Naive thymus-derived CD4-positive, alpha-beta T cell (primary cell): ENCODE measurements at regions not wholly inside any gene's neighbourhood (a gene's known extent, or its start where the extent isn't known, plus 50 kb on each side); places are given as distances from the start of the nearest gene placed in this dataset.

Experiments
- ATAC-seq: fragments of 150-1000 bp; cut with Tn5 transposase; 2 replicates; pipeline ENCODE4 v1.10.0; 2021; ENCODE audit warnings: mild to moderate bottlenecking, moderate library complexity
- CTCF ChIA-PET: fragments of 350-600 bp; sonication (Branson Sonifier 250); formaldehyde crosslinking; loops from one replicate; lab custom pipeline; 2021; ENCODE audit warnings: antibody characterized with exemption; lab: Charles Lee
- POLR2A ChIA-PET: fragments of 350-600 bp; sonication (Branson Sonifier 250); formaldehyde crosslinking; loops from one replicate; lab custom pipeline; 2021; ENCODE audit warnings: antibody characterized with exemption, inconsistent platforms; lab: Charles Lee
- DNase-seq, 9 donors: peaks; one replicate each; pipeline versions ENCODE4 v3.0.0 to v3.0.0-alpha.2; 2020 to 2022; ENCODE audit warnings: mixed read lengths in 1 of 9
- H3K27ac ChIP-seq: one replicate; pipeline ENCODE4 v1.7.0; 2013; ENCODE audit warnings: mild to moderate bottlenecking, low read depth, low read length, moderate library complexity
- H3K27me3 ChIP-seq, 2 donors: one replicate each; pipeline ENCODE4 v1.7.0; 2013; ENCODE audit warnings: low read length in 2 of 2, mild to moderate bottlenecking in 2 of 2, moderate library complexity in 2 of 2; ENCODE audit not compliant: control insufficient read depth in 2 of 2, insufficient read depth in 2 of 2
- H3K36me3 ChIP-seq, 3 experiments: 1 replicate in 2 of 3; 2 replicates in 1 of 3; pipeline ENCODE4 v1.7.0; 2013; ENCODE audit warnings: low read length in 3 of 3, mild to moderate bottlenecking in 3 of 3, moderate library complexity in 1 of 3; ENCODE audit not compliant: insufficient read depth in 3 of 3, control insufficient read depth in 2 of 3
- H3K4me1 ChIP-seq, 2 donors: one replicate each; pipeline ENCODE4 v1.7.0; 2013; ENCODE audit warnings: low read length in 2 of 2, mild to moderate bottlenecking in 2 of 2, moderate library complexity in 1 of 2; ENCODE audit not compliant: control insufficient read depth in 2 of 2, insufficient read depth in 2 of 2
- H3K4me3 ChIP-seq: 2 replicates; pipeline ENCODE4 v1.7.0; 2013; ENCODE audit warnings: mild to moderate bottlenecking, low read length
- H3K9me3 ChIP-seq, 3 experiments: 1 replicate in 2 of 3; 2 replicates in 1 of 3; pipeline ENCODE4 v1.7.0; 2013; ENCODE audit warnings: low read length in 3 of 3; ENCODE audit not compliant: control insufficient read depth in 2 of 3
- H3K27ac Mint-ChIP-seq, 9 donors: one replicate each; pipeline ENCODE4 v1.8.0; 2020 to 2022; ENCODE audit warnings: mixed read lengths in 9 of 9, mild to moderate bottlenecking in 8 of 9, moderate library complexity in 5 of 9, inconsistent platforms in 2 of 9
- H3K27me3 Mint-ChIP-seq, 5 donors: one replicate each; pipeline ENCODE4 v1.8.0; 2021 to 2022; ENCODE audit warnings: mixed read lengths in 5 of 5, mild to moderate bottlenecking in 1 of 5
- H3K36me3 Mint-ChIP-seq, 5 donors: one replicate each; pipeline ENCODE4 v1.8.0; 2020 to 2022; ENCODE audit warnings: mixed read lengths in 5 of 5, mild to moderate bottlenecking in 3 of 5, inconsistent platforms in 1 of 5
- H3K4me1 Mint-ChIP-seq, 7 donors: one replicate each; pipeline ENCODE4 v1.8.0; 2020 to 2022; ENCODE audit warnings: mixed read lengths in 7 of 7, mild to moderate bottlenecking in 3 of 7, inconsistent platforms in 1 of 7
- H3K4me3 Mint-ChIP-seq, 10 donors: one replicate each; pipeline ENCODE4 v1.8.0; 2020 to 2022; ENCODE audit warnings: mild to moderate bottlenecking in 10 of 10, mixed read lengths in 10 of 10, moderate library complexity in 6 of 10, inconsistent platforms in 2 of 10
- H3K9me3 Mint-ChIP-seq, 11 donors: one replicate each; pipeline ENCODE4 v1.8.0; 2020 to 2022; ENCODE audit warnings: mixed read lengths in 11 of 11, mild to moderate bottlenecking in 4 of 11, inconsistent platforms in 1 of 11, moderate library complexity in 1 of 11
- intact Hi-C, 2 donors: fragments of 100-400 bp; cut with micrococcal nuclease; formaldehyde crosslinking; loops; one replicate each; pipeline ENCODE4 v1.15.1; 2023

DNA sequence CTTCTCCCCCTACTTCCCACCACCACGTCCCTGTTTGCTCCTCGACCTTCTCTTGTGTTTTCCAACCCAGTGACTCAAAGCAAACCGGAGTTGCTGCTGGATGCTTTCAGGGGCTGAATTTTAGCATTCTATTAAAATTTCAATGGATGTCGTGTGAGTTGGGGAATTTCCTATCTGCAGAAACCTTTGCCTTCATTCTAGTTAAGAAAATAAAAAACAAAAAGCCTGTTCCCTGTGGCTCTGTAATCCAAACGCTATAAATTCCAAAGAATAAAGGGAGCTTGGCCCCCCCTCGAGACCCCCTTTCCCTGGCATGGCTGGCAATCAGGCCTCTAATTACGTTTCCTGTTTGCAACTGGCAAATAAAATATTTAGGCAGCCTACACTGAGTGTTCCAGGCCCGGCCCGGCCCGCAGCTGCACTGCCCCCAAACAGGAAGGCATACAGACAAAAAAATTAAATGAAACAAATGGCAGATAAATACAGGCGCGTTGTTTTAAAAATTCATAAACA is 139.4 kb upstream of the PPP1R26 start:
- Histone ChIP-seq H3K27me3 (no peaks in the 10 kb centered on the region), H3K9me3 (no peaks in the 10 kb centered on the region), H3K4me3 (no peak overlapping the region), H3K4me1 (no peaks in the 10 kb centered on the region), H3K27ac (no peak overlapping the region), H3K36me3 (no peaks in the 10 kb centered on the region)
- intact Hi-C loops, result loop anchor here (5.0 to 10.0 kb wide), 2 partner anchors 253 to 645 kb away; partner anchors contain the start of gene OLFM1 (in 1 of the 2)
- CTCF ChIA-PET, result no interaction called here
- no peaks in the 10 kb centered on the region for H3K4me1 Mint-ChIP-seq
- peaks cover 0 to 4% (median 0%) of the 10 kb centered on the region in 11 donors for H3K9me3 Mint-ChIP-seq
- H3K4me3 Mint-ChIP-seq, result no peak overlapping the region
- POLR2A ChIA-PET, result no interaction called here
- H3K27ac Mint-ChIP-seq, result no peak overlapping the region
- no peak for DNase-seq
- ATAC-seq, result no peak
- H3K36me3 Mint-ChIP-seq, result no peaks in the 10 kb centered on the region
- H3K27me3 Mint-ChIP-seq, result peaks cover 0 to 33% (median 8%) of the 10 kb centered on the region in 5 donors

DNA sequence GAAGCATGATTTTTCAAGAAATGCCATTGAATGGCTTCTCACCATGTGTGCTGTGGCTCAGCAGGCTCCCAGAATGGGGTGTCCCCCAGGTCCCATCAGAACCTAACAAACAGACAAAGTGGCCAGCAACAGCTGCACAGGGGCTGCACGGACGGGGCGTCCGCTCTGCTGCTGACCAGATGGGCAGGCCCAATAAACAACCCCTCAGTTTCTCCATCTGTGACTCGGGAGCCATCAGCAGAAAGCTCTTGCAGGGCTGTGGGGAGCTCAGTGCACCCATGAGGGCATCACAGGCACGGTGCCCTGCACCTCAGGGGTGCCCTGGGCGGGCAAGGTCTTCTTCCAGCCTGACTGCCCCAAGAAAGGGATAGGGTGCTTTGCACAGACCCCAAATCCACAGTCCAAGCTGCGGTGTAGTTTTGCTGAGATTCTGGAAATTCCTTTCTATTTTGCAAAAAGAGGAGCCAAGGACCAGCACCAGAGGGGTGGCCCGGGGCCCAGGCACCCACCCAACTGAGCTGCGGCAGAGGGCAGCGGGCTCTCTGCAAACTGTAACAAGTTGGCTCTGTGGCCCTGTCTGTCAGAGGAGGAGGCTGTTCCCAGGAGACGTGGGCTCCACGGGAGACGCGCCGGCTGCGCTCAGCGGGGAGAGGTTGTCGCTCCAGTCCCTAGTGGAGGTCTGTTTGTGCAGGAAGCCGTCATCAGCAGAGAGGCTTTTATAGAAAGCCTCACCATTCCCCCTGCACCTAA is 138.7 kb upstream of the PPP1R26 start:
- Histone ChIP-seq H3K9me3 (no peaks in the 10 kb centered on the region), H3K36me3 (no peaks in the 10 kb centered on the region), H3K4me3 (no peak overlapping the region), H3K27me3 (no peaks in the 10 kb centered on the region), H3K4me1 (no peaks in the 10 kb centered on the region), H3K27ac (no peak overlapping the region)
- no peak for DNase-seq
- no peak for ATAC-seq
- Mint-ChIP-seq H3K4me1 (no peaks in the 10 kb centered on the region), H3K36me3 (no peaks in the 10 kb centered on the region), H3K27me3 (peaks cover 0 to 35% (median 8%) of the 10 kb centered on the region in 5 donors), H3K4me3 (no peak overlapping the region), H3K9me3 (peaks cover 0 to 4% (median 0%) of the 10 kb centered on the region in 11 donors), H3K27ac (no peak overlapping the region)
- ChIA-PET POLR2A (no interaction called here), CTCF (no interaction called here)
- intact Hi-C loops, result loop anchor here (5.0 to 10.0 kb wide), 2 partner anchors 254 to 646 kb away; partner anchors contain the start of gene OLFM1 (in 1 of the 2)

DNA sequence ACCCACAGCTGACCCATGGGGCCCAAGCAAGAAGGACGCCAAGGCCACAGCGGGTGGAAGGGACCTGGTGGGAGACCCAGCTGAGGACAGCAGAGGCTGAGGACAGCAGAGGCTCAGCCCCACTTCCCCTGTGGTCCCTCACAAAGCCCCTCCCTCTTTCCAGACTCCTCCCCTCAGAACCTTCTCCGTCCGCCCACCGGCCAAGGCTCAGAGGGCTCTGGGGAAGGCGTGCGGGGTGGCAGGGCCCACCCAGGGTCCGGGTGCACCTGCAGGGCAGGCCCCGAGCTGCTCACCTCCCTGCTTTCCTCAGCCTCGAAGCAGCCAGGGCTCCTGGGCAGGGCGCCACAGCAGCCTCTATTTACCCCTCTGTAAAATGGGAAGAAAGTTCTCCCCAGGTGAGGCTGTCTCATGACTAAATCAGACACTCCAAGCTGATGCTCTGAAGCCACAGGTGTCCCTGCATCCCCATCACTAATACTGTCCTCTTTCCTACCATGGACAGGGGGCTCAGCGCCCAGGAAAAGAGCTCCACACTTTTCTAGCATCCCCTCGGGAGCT is 137.9 kb upstream of the PPP1R26 start:
- CTCF ChIA-PET, result no interaction called here

DNA sequence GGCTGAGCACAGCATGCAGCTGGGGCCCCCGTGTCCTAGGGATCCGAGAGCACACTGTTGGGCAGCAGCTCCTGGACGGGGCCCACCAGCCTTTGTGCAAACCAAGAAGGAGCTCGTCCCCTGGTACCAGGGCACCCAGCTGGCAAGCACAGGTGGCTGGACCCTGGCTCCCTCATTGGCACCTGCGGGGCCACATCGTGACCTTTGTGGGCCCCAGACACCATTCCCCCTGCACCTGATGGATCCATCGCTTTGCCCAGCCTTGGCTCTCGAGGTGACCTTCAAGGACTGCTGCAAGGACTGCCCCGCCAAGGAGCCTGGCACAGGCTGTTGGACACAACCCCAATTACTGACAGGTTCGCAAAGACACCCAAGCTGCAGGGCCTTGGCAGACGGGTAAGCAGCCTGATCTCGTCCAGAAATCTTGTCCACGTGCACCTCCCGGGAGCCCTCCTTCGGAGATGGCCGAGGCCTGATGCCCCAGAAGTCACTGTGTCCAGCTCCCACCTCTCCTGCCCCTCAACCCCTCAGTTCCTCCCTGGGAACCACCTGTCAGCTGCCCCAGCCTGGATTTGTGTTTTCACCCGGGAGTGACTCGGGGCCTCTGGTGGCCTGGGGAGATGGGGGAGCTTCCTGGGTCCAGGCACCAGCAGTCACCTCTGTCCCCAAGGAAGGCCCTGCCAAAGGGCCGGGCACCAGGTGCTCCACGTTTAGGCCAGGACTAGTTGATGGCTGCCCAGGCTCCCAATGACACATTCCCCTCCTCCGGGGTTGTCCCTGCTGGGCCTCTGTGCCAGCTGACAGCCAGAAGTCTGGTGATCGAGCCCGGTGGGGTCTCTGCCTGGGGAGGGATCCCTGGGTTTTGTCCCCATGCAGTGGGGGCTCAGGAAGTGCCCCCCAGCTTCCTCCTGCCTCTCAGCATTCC is 137.1 kb upstream of the PPP1R26 start:
- intact Hi-C loops, result loop anchor here (5.0 to 10.0 kb wide), 2 partner anchors 255 to 648 kb away; partner anchors contain the start of gene OLFM1 (in 1 of the 2)
- CTCF ChIA-PET, result no interaction called here
- no peak for DNase-seq

More for the DNA sequence above, 137.9 kb upstream of the PPP1R26 start:
- Mint-ChIP-seq H3K4me3 (no peak overlapping the region), H3K9me3 (peaks cover 0 to 3% (median 0%) of the 10 kb centered on the region in 11 donors), H3K27me3 (peaks cover 0 to 35% (median 8%) of the 10 kb centered on the region in 5 donors), H3K36me3 (no peaks in the 10 kb centered on the region), H3K4me1 (no peaks in the 10 kb centered on the region), H3K27ac (no peak overlapping the region)
- DNase-seq, result no peak
- H3K4me3 ChIP-seq, result no peak overlapping the region
- no peaks in the 10 kb centered on the region for H3K27me3 ChIP-seq
- no peak overlapping the region for H3K27ac ChIP-seq
- ATAC-seq, result no peak
- POLR2A ChIA-PET, result no interaction called here
- H3K36me3 ChIP-seq, result no peaks in the 10 kb centered on the region
- intact Hi-C loops, result loop anchor here (5.0 to 10.0 kb wide), 2 partner anchors 254 to 647 kb away; partner anchors contain the start of gene OLFM1 (in 1 of the 2)
- H3K4me1 ChIP-seq, result no peaks in the 10 kb centered on the region
- no peaks in the 10 kb centered on the region for H3K9me3 ChIP-seq

DNA sequence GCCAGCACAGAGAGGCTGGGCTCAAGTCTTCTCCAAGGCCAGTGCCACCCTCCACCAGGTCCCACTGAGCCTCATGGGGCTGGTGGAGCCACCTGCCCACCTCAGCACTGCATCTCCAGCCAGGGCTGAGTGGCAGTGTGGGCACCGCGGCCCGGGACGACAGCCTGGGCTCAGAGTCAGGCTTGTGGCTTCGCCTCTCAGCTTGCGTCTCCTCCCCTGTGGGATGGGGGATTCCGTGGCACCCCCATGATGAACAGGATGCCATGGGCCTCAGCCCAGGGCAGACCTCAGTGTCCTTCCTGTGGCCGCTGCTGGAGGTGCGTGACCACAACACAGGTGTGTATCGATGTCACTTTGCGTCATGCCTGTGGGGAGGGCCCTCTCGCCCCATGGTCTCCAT is 136.4 kb upstream of the PPP1R26 start:
- Histone ChIP-seq H3K4me3 (no peak overlapping the region), H3K4me1 (no peaks in the 10 kb centered on the region), H3K9me3 (no peaks in the 10 kb centered on the region), H3K36me3 (no peaks in the 10 kb centered on the region), H3K27ac (no peak overlapping the region), H3K27me3 (no peaks in the 10 kb centered on the region)
- CTCF ChIA-PET, result no interaction called here
- no peak for ATAC-seq
- POLR2A ChIA-PET, result no interaction called here
- Mint-ChIP-seq H3K27me3 (peaks cover 0 to 38% (median 8%) of the 10 kb centered on the region in 5 donors), H3K36me3 (no peaks in the 10 kb centered on the region), H3K9me3 (no peaks in the 10 kb centered on the region), H3K4me3 (no peak overlapping the region), H3K27ac (no peak overlapping the region), H3K4me1 (peaks cover 0 to 1% (median 0%) of the 10 kb centered on the region in 7 donors)
- no peak for DNase-seq
- intact Hi-C loops, result loop anchor here (5.0 to 10.0 kb wide), 2 partner anchors 256 to 648 kb away; partner anchors contain the start of gene OLFM1 (in 1 of the 2)

More for the DNA sequence above, 137.1 kb upstream of the PPP1R26 start:
- H3K4me3 Mint-ChIP-seq, result no peak overlapping the region
- H3K4me1 Mint-ChIP-seq, result peaks cover 0 to 1% (median 0%) of the 10 kb centered on the region in 7 donors
- no peak overlapping the region for H3K4me3 ChIP-seq
- no peak for ATAC-seq
- H3K27ac ChIP-seq, result no peak overlapping the region
- no peaks in the 10 kb centered on the region for H3K4me1 ChIP-seq
- no peak overlapping the region for H3K27ac Mint-ChIP-seq
- H3K27me3 Mint-ChIP-seq, result peaks cover 0 to 37% (median 8%) of the 10 kb centered on the region in 5 donors
- H3K9me3 ChIP-seq, result no peaks in the 10 kb centered on the region
- H3K36me3 ChIP-seq, result no peaks in the 10 kb centered on the region
- POLR2A ChIA-PET, result no interaction called here
- no peaks in the 10 kb centered on the region for H3K27me3 ChIP-seq
- H3K36me3 Mint-ChIP-seq, result no peaks in the 10 kb centered on the region
- no peaks in the 10 kb centered on the region for H3K9me3 Mint-ChIP-seq

DNA sequence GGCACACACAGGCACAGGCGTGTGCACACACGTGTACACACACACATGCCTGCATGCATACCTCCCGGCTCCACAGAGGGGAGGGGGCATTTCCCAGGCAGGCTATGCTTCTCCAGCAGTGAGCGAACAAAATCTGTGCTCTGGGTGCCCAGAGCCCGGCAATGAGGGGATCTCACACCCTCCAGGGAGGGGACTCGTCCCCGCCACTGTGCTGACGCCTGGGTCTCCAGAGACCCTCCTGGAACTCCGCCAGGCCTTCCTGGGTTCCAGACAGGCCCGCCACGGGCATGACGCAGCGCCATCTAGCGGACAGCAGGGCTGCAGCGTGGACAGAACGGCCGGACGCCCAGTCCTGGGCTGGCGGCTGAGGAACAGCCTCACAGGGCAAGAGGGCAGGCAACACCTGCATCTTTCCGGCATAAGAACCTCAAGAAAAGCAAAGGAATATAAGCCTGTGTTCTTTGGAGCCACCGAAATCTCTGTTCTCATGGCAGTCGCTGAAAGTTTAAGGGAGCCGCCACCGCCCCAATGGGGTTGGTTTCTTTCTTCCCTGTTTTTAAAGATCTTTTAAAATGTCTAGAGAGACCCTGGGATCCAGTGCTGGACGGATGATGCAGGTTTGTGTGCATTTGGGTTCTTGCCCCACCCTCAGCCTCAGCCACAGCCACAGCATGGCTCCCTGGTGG is 135.6 kb upstream of the PPP1R26 start:
- no peaks in the 10 kb centered on the region for H3K9me3 ChIP-seq
- Mint-ChIP-seq H3K27me3 (peaks cover 0 to 34% (median 8%) of the 10 kb centered on the region in 5 donors), H3K4me3 (no peak overlapping the region), H3K36me3 (no peaks in the 10 kb centered on the region), H3K4me1 (peaks cover 0 to 1% (median 0%) of the 10 kb centered on the region in 7 donors), H3K9me3 (no peaks in the 10 kb centered on the region), H3K27ac (no peak overlapping the region)
- no peaks in the 10 kb centered on the region for H3K27me3 ChIP-seq
- H3K4me3 ChIP-seq, result no peak overlapping the region
- ChIA-PET CTCF (no interaction called here), POLR2A (no interaction called here)
- H3K27ac ChIP-seq, result no peak overlapping the region
- no peaks in the 10 kb centered on the region for H3K36me3 ChIP-seq
- H3K4me1 ChIP-seq, result no peaks in the 10 kb centered on the region
- intact Hi-C loops, result loop anchor here (5.0 to 10.0 kb wide), 2 partner anchors 257 to 649 kb away; partner anchors contain the start of gene OLFM1 (in 1 of the 2)
- DNase-seq (peak in 5 of 9 donors; percentile 10 to 63 (median 21)), ATAC-seq (peak; percentile 54)
